Cardiac muscle cell (in vitro differentiated cells and primary cell): ENCODE measurements at regions not wholly inside any gene's neighbourhood (a gene's known extent, or its start where the extent isn't known, plus 50 kb on each side); places are given as distances from the start of the nearest gene placed in this dataset.
"Not testable (repeated sequence)": the region's sequence is repeated elsewhere in the genome, so short reads cannot be mapped to it uniquely, and the experiment has no call there.

Experiments
- DNase-seq, 2 donors: peaks; one replicate each; pipeline versions ENCODE4 v3.0.0 to v3.0.0-alpha.2; 2010 to 2017; ENCODE audit warnings: low read depth in 1 of 2, low spot score in 1 of 2
- H3K27ac ChIP-seq: fragments of 200-600 bp; sonication (generic); 2 replicates; pipeline ENCODE4 v1.5.1; 2016
- H3K27me3 ChIP-seq: fragments of 200-600 bp; sonication (generic); 2 replicates; pipeline ENCODE4 v1.6.0; 2016; ENCODE audit warnings: control low read depth
- H3K36me3 ChIP-seq: fragments of 200-600 bp; sonication (generic); 2 replicates; pipeline ENCODE4 v1.5.1; 2016; ENCODE audit warnings: control low read depth
- H3K4me1 ChIP-seq: fragments of 200-600 bp; sonication (generic); 2 replicates; pipeline ENCODE4 v1.8.1; 2017; ENCODE audit warnings: low read depth, mild to moderate bottlenecking, mixed run types
- H3K4me3 ChIP-seq: fragments of 200-600 bp; sonication (generic); 2 replicates; pipeline ENCODE4 v1.5.1; 2016; ENCODE audit warnings: mild to moderate bottlenecking
- H3K9me3 ChIP-seq: fragments of 200-600 bp; sonication (generic); 2 replicates; pipeline ENCODE4 v1.5.1; 2017; ENCODE audit warnings: low read depth, mild to moderate bottlenecking, control low read depth
- CTCF ChIP-seq: IDR thresholded peaks from 2 replicates; pipeline ENCODE4 v1.5.1; 2012; ENCODE audit warnings: low read depth, mild to moderate bottlenecking, low read length

GRCh38 chr4:133320576-133321170, 171.6 kb downstream of the PCDH10 start:
- Histone ChIP-seq H3K9me3 (no peaks in the 10 kb centered on the region), H3K36me3 (no peaks in the 10 kb centered on the region), H3K27me3 (no peaks in the 10 kb centered on the region), H3K27ac (no peak overlapping the region), H3K4me1 (no peaks in the 10 kb centered on the region), H3K4me3 (no peak overlapping the region)
- TF ChIP-seq CTCF, result peak; percentile 69
- peak; percentile 56 to 57 for DNase-seq

GRCh38 chr4:133316909-133317308, 167.8 kb downstream of the PCDH10 start:
- no peaks in the 10 kb centered on the region for H3K9me3 ChIP-seq
- no peaks in the 10 kb centered on the region for H3K27me3 ChIP-seq
- H3K4me3 ChIP-seq, result no peak overlapping the region
- no peak for TF ChIP-seq CTCF
- no peaks in the 10 kb centered on the region for H3K4me1 ChIP-seq
- peak in 1 of 2 donors; percentile 58 for DNase-seq
- H3K36me3 ChIP-seq, result no peaks in the 10 kb centered on the region
- H3K27ac ChIP-seq, result no peak overlapping the region

- H3K4me3 ChIP-seq, result no peak overlapping the region
- H3K4me1 ChIP-seq, result no peaks in the 10 kb centered on the region
- no peak overlapping the region for H3K27ac ChIP-seq
- no peak for DNase-seq
- TF ChIP-seq CTCF, result no peak
- H3K9me3 ChIP-seq, result no peaks in the 10 kb centered on the region
- no peaks in the 10 kb centered on the region for H3K27me3 ChIP-seq
- no peaks in the 10 kb centered on the region for H3K36me3 ChIP-seq
These were observed 165.9 kb downstream of the PCDH10 start for GRCh38 chr4:133314991-133315390.

GRCh38 chr4:133287396-133287795, 138.3 kb downstream of the PCDH10 start:
- H3K9me3 ChIP-seq, result no peaks in the 10 kb centered on the region
- no peak for TF ChIP-seq CTCF

GRCh38 chr4:133278591-133278990, 129.5 kb downstream of the PCDH10 start:
- no peak for DNase-seq
- no peaks in the 10 kb centered on the region for H3K4me1 ChIP-seq

More at GRCh38 chr4:133287396-133287795, 138.3 kb downstream of the PCDH10 start:
- no peaks in the 10 kb centered on the region for H3K4me1 ChIP-seq
- no peak for DNase-seq
- H3K4me3 ChIP-seq, result no peak overlapping the region
- no peak overlapping the region for H3K27ac ChIP-seq
- H3K36me3 ChIP-seq, result no peaks in the 10 kb centered on the region
- H3K27me3 ChIP-seq, result no peaks in the 10 kb centered on the region

GRCh38 chr4:133277940-133278339, 128.8 kb downstream of the PCDH10 start:
- not testable (repeated sequence) for DNase-seq, H3K4me3 ChIP-seq, H3K36me3 ChIP-seq, H3K4me1 ChIP-seq, H3K9me3 ChIP-seq, H3K27ac ChIP-seq, H3K27me3 ChIP-seq

More at GRCh38 chr4:133278591-133278990, 129.5 kb downstream of the PCDH10 start:
- TF ChIP-seq CTCF, result no peak
- Histone ChIP-seq H3K36me3 (no peaks in the 10 kb centered on the region), H3K27ac (no peak overlapping the region), H3K27me3 (no peaks in the 10 kb centered on the region), H3K4me3 (no peak overlapping the region), H3K9me3 (no peaks in the 10 kb centered on the region)
